ENCODE measurements at regions not wholly inside any gene's neighbourhood (a gene's known extent, or its start where the extent isn't known, plus 50 kb on each side); places are given as distances from the start of the nearest gene placed in this dataset.

DNA sequence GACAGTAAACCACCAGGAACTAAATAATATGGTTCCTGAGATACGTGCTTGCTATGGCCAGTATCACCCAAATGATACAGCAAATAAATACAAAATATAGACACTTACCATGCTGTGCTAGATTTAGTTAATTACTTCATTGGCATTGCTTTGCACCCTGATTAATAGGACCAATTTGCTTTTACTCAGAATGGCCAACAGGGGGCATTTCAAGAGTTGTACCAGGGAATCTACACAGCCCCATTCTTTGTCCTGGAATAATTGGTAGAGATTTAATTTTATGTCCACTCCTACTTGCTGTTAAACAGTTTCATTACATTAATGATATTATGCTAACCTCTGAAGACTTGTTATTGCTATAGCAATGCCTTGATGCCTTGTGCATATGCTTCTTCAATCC, 280.8 kb downstream of the RERGL start:
- no peak for DNase-seq (ENCODE audit: low spot score)

DNA sequence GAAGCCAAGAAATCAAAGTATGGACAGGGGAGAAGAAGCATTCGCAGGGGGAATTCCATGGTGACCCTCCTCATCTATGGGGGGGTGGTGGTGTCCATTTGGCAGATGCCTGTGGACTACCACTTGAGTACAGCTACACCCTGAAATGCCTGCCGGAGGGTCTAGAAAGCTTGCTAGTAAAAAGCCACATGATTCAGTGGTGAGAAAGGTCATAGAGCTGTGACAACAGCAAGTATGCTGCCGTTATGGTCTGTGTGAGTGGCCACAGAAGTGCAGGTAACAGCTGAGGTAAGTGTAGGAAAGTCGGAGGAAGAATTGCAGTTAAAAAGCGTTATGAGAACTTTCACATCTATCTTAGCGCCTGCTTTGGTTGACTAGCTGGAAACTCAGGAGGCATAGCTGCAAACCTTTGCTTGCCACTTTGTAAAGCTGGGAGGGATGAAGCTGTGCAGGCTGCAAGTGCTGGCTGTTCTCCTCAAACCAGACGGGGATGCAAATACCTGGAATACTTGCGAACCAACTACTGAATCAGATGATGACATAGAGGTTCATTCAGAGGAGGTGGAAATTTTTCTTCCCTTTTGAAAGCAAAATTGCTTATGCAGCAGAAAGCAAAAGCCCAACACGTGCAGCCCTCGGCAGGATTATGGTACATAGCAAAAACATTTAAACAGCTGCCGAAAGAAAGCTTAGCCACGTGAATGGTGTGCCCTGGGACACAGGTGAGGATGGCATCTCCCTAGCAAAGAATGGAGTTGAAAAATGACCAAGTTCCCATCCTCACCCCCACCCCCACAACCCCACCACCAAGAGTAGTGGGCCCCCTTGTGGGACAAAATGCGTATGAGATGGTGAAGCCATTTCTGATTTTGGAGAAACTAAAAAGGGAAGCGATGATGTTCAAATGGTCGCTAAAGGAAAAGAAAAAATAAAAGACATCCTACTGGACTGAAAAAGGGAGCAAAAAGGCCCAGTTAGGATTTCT, 287.0 kb downstream of the RERGL start:
- DNase-seq (ENCODE audit: low spot score): no peak

DNA sequence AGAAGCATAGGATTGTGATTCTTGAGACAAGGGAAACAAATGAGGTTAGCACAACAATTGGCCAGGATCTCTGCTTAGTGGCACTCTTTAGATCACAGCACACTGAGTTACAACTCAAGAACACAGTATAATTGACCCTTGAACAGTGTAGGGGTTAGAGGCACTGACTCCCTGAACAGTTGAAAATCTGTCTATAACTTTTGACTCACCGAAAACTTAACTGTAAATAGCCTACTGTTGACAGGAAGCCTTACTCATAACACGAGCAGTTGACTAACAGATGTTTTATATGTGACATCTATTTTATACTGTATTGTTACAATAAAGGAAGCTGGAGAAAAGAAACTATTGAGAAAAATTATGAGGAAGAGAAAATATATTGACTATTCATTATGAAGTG, 296.1 kb downstream of the RERGL start:
- DNase-seq (ENCODE audit: low spot score): peak; percentile 5

DNA sequence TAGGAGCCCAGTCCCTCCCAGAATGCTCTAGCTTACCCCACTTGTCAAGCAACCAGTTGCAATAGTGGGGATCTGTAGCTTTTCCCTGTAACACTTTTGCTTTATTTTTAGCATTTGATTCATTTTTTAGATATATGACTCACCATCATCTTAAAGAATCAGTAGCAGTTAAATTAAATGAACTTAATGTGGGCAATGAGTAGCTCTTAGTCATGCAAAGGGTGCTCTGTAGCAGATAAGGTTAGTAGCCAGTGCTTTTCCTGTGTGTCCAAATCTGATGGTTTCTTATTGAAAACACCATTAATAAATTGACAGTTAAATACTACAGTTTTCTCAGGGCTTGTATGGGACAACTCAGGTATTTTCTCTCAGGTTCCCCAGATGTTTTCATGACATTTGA, 311.8 kb downstream of the RERGL start:
- DNase-seq (ENCODE audit: low spot score): no peak

DNA sequence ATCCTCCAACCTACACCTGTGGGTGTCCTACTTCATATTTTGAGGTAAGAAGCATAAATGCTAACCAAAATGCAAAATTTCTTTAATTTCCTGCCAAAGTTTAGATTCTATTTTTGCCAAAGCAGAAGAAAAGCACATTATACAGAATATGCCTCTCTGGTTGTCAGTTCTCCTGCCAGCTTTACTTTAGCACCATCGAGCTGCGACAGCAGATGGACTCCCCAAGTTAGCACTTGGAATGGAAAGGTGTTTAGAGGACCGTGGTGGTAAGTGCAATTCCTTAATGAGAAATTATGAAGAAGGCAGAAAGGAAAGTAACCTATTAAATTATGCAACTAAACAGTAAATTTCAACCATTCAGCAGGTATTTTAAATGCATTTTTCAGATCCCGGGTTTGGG, 326.6 kb downstream of the RERGL start:
- no peak for DNase-seq (ENCODE audit: low spot score)

DNA sequence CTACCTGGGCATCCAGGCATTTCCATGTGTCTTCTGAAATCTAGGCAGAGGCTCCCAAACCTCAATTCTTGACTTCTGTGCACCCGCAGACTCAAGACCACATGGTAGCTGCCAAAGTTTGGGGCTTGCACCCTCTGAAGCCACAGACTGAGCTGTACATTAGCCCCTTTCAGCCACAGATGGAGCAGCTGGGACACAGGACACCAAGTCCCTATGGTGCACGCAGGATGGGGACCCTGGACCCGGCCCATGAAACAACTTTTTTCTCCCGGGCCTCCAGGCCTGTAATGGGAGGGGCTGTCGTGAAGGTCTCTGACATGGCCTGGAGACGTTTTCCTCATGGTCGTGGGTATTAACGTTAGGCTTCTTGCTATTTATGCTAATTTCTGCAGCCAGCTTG, 330.0 kb downstream of the RERGL start:
- no peak for DNase-seq (ENCODE audit: low spot score)
